Effector memory CD4-positive, alpha-beta T cell (primary cell): ENCODE measurements at regions not wholly inside any gene's neighbourhood (a gene's known extent, or its start where the extent isn't known, plus 50 kb on each side); places are given as distances from the start of the nearest gene placed in this dataset.

Experiments used
- DNase-seq, 3 donors: peaks; one replicate each; pipeline ENCODE4 v3.0.0-alpha.2; 2020
- H3K27ac ChIP-seq: 2 replicates; pipeline ENCODE4 v1.7.0; 2013; ENCODE audit warnings: mild to moderate bottlenecking, low read length, moderate library complexity; ENCODE audit not compliant: insufficient read depth, poor library complexity, severe bottlenecking
- H3K27me3 ChIP-seq: replicated peaks from 2 replicates; pipeline ENCODE4 v1.7.0; 2013; ENCODE audit warnings: mild to moderate bottlenecking, low read length; ENCODE audit not compliant: insufficient read depth, control insufficient read depth, poor library complexity, severe bottlenecking
- H3K36me3 ChIP-seq: 2 replicates; pipeline ENCODE4 v1.7.0; 2013; ENCODE audit warnings: mild to moderate bottlenecking, low read length, moderate library complexity; ENCODE audit not compliant: control insufficient read depth, insufficient read depth
- H3K4me1 ChIP-seq: 2 replicates; pipeline ENCODE4 v1.7.0; 2013; ENCODE audit warnings: low read length, mild to moderate bottlenecking; ENCODE audit not compliant: control insufficient read depth, insufficient read depth, poor library complexity, severe bottlenecking
- H3K4me3 ChIP-seq: 2 replicates; pipeline ENCODE4 v1.7.0; 2013; ENCODE audit warnings: low read length, low read depth, mild to moderate bottlenecking; ENCODE audit not compliant: insufficient read depth, poor library complexity, severe bottlenecking
- H3K9me3 ChIP-seq: 2 replicates; pipeline ENCODE4 v1.7.0; 2013; ENCODE audit warnings: mild to moderate bottlenecking, low read length, moderate library complexity; ENCODE audit not compliant: control insufficient read depth

DNA sequence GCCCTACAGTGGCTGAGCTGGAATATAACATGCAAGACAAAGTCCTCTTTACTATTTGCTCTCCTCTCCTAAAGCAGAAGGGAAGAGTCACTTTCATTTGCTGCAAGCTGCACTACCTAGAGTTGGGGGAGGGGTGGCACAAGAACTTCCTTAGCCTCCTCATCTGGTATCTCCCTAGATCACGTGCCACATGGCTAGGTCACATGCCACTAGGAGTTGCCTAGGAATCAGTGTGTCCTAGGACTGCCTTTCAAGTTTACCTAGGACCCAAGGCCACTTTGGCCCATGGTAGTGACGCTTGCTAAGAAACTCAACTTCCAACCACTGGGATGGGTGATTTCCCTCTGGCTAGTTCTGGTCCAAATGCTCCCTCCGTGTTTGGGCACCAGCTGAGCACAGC, 625.2 kb downstream of the DIAPH3 start:
- no peak for DNase-seq
- Histone ChIP-seq H3K9me3 (no peaks in the 10 kb centered on the region), H3K36me3 (no peaks in the 10 kb centered on the region), H3K27ac (no peak overlapping the region), H3K4me1 (no peaks in the 10 kb centered on the region), H3K27me3 (no peaks in the 10 kb centered on the region), H3K4me3 (no peak overlapping the region)

GRCh38 chr13:59542303-59542702, 621.4 kb downstream of the DIAPH3 start:
- Histone ChIP-seq H3K4me1 (no peaks in the 10 kb centered on the region), H3K27ac (no peak overlapping the region), H3K4me3 (no peak overlapping the region), H3K36me3 (no peaks in the 10 kb centered on the region), H3K9me3 (no peaks in the 10 kb centered on the region), H3K27me3 (no peaks in the 10 kb centered on the region)
- no peak for DNase-seq

- no peak overlapping the region for H3K27ac ChIP-seq
- H3K9me3 ChIP-seq, result no peaks in the 10 kb centered on the region
- H3K36me3 ChIP-seq, result no peaks in the 10 kb centered on the region
- H3K27me3 ChIP-seq, result no peaks in the 10 kb centered on the region
- no peak overlapping the region for H3K4me3 ChIP-seq
- H3K4me1 ChIP-seq, result no peaks in the 10 kb centered on the region
- DNase-seq, result no peak
Observed at GRCh38 chr13:59543418-59543817, 620.3 kb downstream of the DIAPH3 start.

DNA sequence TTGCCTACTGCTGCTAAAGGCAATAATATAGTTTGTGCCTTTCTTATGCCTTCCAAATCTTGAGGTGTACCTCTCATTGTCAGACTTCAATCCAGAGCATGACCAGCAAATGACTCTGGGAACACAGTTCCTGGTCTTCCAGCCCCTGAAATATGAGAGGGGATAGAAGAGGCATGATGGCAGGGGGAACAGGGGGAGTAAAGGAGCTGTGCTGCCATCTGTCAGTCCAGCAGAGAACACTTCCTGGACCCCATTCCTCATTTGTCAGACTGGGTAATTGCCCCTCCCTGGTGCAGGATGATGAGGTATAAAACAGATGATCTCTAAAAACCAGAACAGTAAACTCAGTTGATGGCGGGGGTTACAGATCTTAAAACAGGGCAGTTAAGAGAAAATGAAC, 618.7 kb downstream of the DIAPH3 start:
- no peaks in the 10 kb centered on the region for H3K36me3 ChIP-seq
- no peaks in the 10 kb centered on the region for H3K4me1 ChIP-seq
- DNase-seq, result no peak

GRCh38 chr13:59546178-59546577, 617.5 kb downstream of the DIAPH3 start:
- Histone ChIP-seq H3K36me3 (no peaks in the 10 kb centered on the region), H3K9me3 (no peaks in the 10 kb centered on the region), H3K27me3 (no peaks in the 10 kb centered on the region), H3K4me3 (no peak overlapping the region), H3K4me1 (no peaks in the 10 kb centered on the region), H3K27ac (no peak overlapping the region)
- no peak for DNase-seq

More for the DNA sequence above, 618.7 kb downstream of the DIAPH3 start:
- no peaks in the 10 kb centered on the region for H3K27me3 ChIP-seq
- H3K27ac ChIP-seq, result no peak overlapping the region
- no peak overlapping the region for H3K4me3 ChIP-seq
- H3K9me3 ChIP-seq, result no peaks in the 10 kb centered on the region

GRCh38 chr13:59547950-59548349, 615.8 kb downstream of the DIAPH3 start:
- H3K27ac ChIP-seq, result no peak overlapping the region
- no peak for DNase-seq
- H3K4me3 ChIP-seq, result no peak overlapping the region
- H3K27me3 ChIP-seq, result no peaks in the 10 kb centered on the region
- no peaks in the 10 kb centered on the region for H3K4me1 ChIP-seq
- no peaks in the 10 kb centered on the region for H3K36me3 ChIP-seq
- no peaks in the 10 kb centered on the region for H3K9me3 ChIP-seq

- Histone ChIP-seq H3K27me3 (no peaks in the 10 kb centered on the region), H3K27ac (no peak overlapping the region), H3K4me3 (no peak overlapping the region), H3K36me3 (no peaks in the 10 kb centered on the region), H3K9me3 (no peaks in the 10 kb centered on the region), H3K4me1 (no peaks in the 10 kb centered on the region)
- no peak for DNase-seq
Observed at GRCh38 chr13:59562924-59563323, 600.8 kb downstream of the DIAPH3 start.

DNA sequence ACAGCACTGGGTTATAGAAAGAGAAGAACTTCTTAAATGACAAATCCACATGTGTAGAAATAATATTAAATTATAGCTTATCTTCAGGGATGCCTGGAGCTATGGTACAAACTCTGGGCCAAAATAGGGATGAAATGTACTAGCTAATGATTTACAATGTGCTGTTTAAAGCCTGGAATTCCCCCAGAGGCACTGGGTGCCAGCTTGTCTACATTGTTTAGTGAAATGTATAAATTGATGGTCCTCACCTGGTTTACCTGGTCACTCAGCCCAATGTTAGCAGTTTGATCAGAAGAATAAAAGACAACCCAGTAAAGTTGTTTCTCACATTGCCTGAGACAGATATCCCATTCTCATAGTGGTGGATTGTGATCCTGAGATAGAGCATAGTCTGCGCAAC, 597.2 kb downstream of the DIAPH3 start:
- Histone ChIP-seq H3K27ac (no peak overlapping the region), H3K36me3 (no peaks in the 10 kb centered on the region), H3K9me3 (no peaks in the 10 kb centered on the region), H3K4me3 (no peak overlapping the region), H3K27me3 (no peaks in the 10 kb centered on the region), H3K4me1 (no peaks in the 10 kb centered on the region)
- DNase-seq, result no peak

DNA sequence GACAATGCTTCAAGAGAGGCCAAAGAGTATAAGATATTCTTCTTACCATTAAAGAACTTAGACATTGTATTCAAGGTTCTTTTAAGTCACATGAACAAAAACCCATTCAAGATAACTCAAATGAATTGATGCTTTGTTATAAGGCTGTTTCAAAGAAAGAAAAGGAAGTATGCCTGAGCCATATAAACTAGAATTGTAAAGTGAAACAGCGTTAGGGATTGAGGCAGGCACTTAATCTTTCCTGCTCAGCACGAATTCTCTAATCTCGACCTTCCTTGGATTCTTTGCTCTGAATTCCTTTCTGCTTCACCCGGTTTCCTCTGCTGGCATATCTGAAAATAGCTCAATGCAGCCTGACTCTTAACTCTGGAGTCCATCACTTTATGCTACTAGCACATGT, 595.4 kb downstream of the DIAPH3 start:
- Histone ChIP-seq H3K36me3 (no peaks in the 10 kb centered on the region), H3K4me3 (no peak overlapping the region), H3K4me1 (no peaks in the 10 kb centered on the region), H3K9me3 (no peaks in the 10 kb centered on the region), H3K27me3 (no peaks in the 10 kb centered on the region), H3K27ac (no peak overlapping the region)
- DNase-seq, result no peak

- no peaks in the 10 kb centered on the region for H3K27me3 ChIP-seq
- H3K9me3 ChIP-seq, result no peaks in the 10 kb centered on the region
Observed at GRCh38 chr13:59570204-59570603, 593.5 kb downstream of the DIAPH3 start.

DNA sequence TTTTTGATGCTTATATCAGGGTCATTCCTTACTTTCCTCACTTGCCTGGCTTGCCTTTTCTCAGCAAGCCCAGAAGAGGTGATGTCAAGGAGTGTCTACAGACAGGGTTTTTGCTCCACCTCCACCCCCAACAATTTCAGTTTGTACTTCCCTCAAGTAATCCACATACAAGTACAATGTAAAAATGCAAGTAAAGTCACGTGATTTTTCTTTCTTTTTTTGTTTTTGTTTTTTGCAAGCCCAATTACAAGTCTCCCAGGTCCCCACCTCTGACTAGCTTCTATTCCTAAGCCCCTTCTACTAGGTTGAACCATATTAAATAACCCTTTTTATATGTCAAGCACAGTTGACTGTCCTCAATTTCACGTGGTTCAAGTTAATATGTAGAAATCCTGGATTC, 579.6 kb downstream of the DIAPH3 start:
- no peaks in the 10 kb centered on the region for H3K27me3 ChIP-seq
- no peaks in the 10 kb centered on the region for H3K4me1 ChIP-seq
- no peaks in the 10 kb centered on the region for H3K9me3 ChIP-seq
- H3K36me3 ChIP-seq, result no peaks in the 10 kb centered on the region
- H3K27ac ChIP-seq, result no peak overlapping the region
- H3K4me3 ChIP-seq, result no peak overlapping the region
- no peak for DNase-seq

More at GRCh38 chr13:59570204-59570603, 593.5 kb downstream of the DIAPH3 start:
- H3K4me1 ChIP-seq, result no peaks in the 10 kb centered on the region
- no peak for DNase-seq
- H3K27ac ChIP-seq, result no peak overlapping the region
- no peaks in the 10 kb centered on the region for H3K36me3 ChIP-seq
- no peak overlapping the region for H3K4me3 ChIP-seq
